WTC11 (cell line): ENCODE measurements at regions not wholly inside any gene's neighbourhood (a gene's known extent, or its start where the extent isn't known, plus 50 kb on each side); places are given as distances from the start of the nearest gene placed in this dataset.

Source experiments
- AFF4 ChIP-seq: sonication (generic); formaldehyde crosslinking; IDR thresholded peaks from 2 replicates; pipeline ENCODE4 v1.8.1; 2023; ENCODE audit warnings: mild to moderate bottlenecking, missing genetic modification reagents, borderline replicate concordance
- CTCF ChIP-seq: fragments of 200-600 bp; IDR thresholded peaks from 2 replicates; pipeline ENCODE4 v1.8.0; 2022; ENCODE audit warnings: antibody characterized with exemption
- ESRRA ChIP-seq: sonication (generic); formaldehyde crosslinking; IDR thresholded peaks from 2 replicates; pipeline ENCODE4 v1.8.1; 2022; ENCODE audit warnings: mild to moderate bottlenecking, missing genetic modification reagents, borderline replicate concordance
- HMGXB4 ChIP-seq: sonication (generic); formaldehyde crosslinking; IDR thresholded peaks from 2 replicates; pipeline ENCODE4 v1.8.1; 2023; ENCODE audit warnings: mild to moderate bottlenecking, moderate library complexity, missing genetic modification reagents
- NR2C2 ChIP-seq: sonication (generic); formaldehyde crosslinking; IDR thresholded peaks from 2 replicates; pipeline ENCODE4 v1.8.0; 2022; ENCODE audit warnings: mild to moderate bottlenecking, missing genetic modification reagents
- SP1 ChIP-seq: sonication (generic); formaldehyde crosslinking; conservative IDR thresholded peaks from 2 replicates; pipeline ENCODE4 v1.8.1; 2022; ENCODE audit warnings: missing genetic modification reagents
- TEAD4 ChIP-seq: sonication (generic); formaldehyde crosslinking; IDR thresholded peaks from 2 replicates; pipeline ENCODE4 v1.8.0; 2022; ENCODE audit warnings: mild to moderate bottlenecking, missing genetic modification reagents
- TP53 ChIP-seq: sonication (generic); formaldehyde crosslinking; IDR thresholded peaks from 2 replicates; pipeline ENCODE4 v1.8.1; 2023; ENCODE audit warnings: mild to moderate bottlenecking, missing genetic modification reagents
- USF1 ChIP-seq: sonication (generic); formaldehyde crosslinking; IDR thresholded peaks from 2 replicates; pipeline ENCODE4 v1.8.0; 2022; ENCODE audit warnings: mild to moderate bottlenecking, missing genetic modification reagents
- ZSCAN18 ChIP-seq: fragments of 250-450 bp; sonication (Bioruptor Pico); IDR thresholded peaks from 2 replicates; pipeline ENCODE4 v2.1.2; 2022; ENCODE audit warnings: mild to moderate bottlenecking, moderate library complexity

- TF ChIP-seq NR2C2 (CRISPR knock-in tag) (no peak), TP53 (no peak), CTCF (no peak), ZSCAN18 (CRISPR knock-in tag) (no peak), TEAD4 (CRISPR knock-in tag) (no peak), HMGXB4 (CRISPR knock-in tag) (no peak), AFF4 (CRISPR knock-in tag) (no peak), ESRRA (CRISPR knock-in tag) (no peak), USF1 (no peak), SP1 (CRISPR knock-in tag) (no peak)
Measured at GRCh38 chr17:27079660-27080059, 214.3 kb upstream of the WSB1 start.
